Adrenal gland (tissue), 5 donors: ENCODE measurements at regions not wholly inside any gene's neighbourhood (a gene's known extent, or its start where the extent isn't known, plus 50 kb on each side); places are given as distances from the start of the nearest gene placed in this dataset.

Source experiments
- POLR2A ChIP-seq, 2 donors: fragments of 450-650 bp; IDR thresholded peaks; one replicate each; pipeline ENCODE4 v1.6.1; 2017; ENCODE audit warnings: antibody characterized with exemption in 2 of 2, mild to moderate bottlenecking in 2 of 2, moderate library complexity in 1 of 2
- TF ChIP-seq, protein P1 (sequence below), 6 experiments: fragments of 450-650 bp in 4 of 6; fragments of 200-600 bp in 2 of 6; sonication (generic) in 1 of 6; IDR thresholded peaks; 1 replicate in 5 of 6; 2 replicates in 1 of 6; pipeline versions ENCODE4 v1.5.1 to v1.8.0; 2016 to 2021; ENCODE audit warnings: antibody characterized with exemption in 6 of 6, mild to moderate bottlenecking in 2 of 6, moderate library complexity in 1 of 6
- donor health status: DM: no; HTN: no; CAD: no.

DNA sequence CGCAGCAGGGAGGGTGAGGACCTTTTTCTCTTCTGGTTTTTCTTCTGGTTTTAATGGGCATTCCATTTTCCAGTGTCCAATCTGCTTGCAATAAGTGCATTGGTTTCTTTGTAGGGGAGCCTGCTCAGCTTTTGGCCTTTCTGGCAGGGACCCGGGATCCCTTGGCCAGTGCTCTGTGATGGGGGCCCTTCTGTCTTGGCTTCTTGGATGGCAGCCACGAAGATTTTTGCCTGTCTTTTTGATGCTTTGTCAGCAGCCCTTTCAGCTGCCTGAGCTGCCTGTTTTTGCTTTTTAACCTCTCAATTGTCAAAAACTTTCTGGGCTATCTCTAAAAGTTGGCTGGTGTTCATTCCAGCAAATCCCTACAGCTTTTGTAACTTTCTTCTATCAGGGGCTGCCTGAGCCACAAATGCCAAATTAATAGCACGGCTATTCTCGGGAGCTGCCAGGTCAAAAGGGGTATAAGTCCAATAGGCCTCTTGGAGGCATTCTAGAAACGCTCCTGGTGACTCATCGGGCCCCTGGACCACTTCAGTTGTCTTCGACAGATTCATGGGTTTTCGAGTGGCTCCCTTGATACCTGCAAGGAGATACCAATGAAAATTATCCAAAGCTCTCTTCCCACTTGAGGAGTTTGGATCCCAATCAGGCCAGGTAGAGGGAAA, 179.9 kb upstream of the MBL2 start:
- TF ChIP-seq, protein P1, sequence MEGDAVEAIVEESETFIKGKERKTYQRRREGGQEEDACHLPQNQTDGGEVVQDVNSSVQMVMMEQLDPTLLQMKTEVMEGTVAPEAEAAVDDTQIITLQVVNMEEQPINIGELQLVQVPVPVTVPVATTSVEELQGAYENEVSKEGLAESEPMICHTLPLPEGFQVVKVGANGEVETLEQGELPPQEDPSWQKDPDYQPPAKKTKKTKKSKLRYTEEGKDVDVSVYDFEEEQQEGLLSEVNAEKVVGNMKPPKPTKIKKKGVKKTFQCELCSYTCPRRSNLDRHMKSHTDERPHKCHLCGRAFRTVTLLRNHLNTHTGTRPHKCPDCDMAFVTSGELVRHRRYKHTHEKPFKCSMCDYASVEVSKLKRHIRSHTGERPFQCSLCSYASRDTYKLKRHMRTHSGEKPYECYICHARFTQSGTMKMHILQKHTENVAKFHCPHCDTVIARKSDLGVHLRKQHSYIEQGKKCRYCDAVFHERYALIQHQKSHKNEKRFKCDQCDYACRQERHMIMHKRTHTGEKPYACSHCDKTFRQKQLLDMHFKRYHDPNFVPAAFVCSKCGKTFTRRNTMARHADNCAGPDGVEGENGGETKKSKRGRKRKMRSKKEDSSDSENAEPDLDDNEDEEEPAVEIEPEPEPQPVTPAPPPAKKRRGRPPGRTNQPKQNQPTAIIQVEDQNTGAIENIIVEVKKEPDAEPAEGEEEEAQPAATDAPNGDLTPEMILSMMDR (IDR thresholded peaks at IDR 0.05) = no peak
- no peak for TF ChIP-seq POLR2A (IDR thresholded peaks at IDR 0.05)
